GM12801 (cell line): ENCODE measurements at regions not wholly inside any gene's neighbourhood (a gene's known extent, or its start where the extent isn't known, plus 50 kb on each side); places are given as distances from the start of the nearest gene placed in this dataset.

Experiments used
- CTCF ChIP-seq: IDR thresholded peaks from one replicate; pipeline ENCODE4 v1.5.1; 2011; ENCODE audit warnings: control low read depth; ENCODE audit not compliant: insufficient read length; ENCODE audit errors: extremely low read depth

- no peak for TF ChIP-seq CTCF
These were observed 194.2 kb upstream of the NT5E start for GRCh38 chr6:85255661-85256060.

- no peak for TF ChIP-seq CTCF
These were observed 197.3 kb upstream of the NT5E start for GRCh38 chr6:85252552-85252951.

- no peak for TF ChIP-seq CTCF
These were observed 197.8 kb upstream of the NT5E start for GRCh38 chr6:85252085-85252484.

GRCh38 chr6:85251300-85251699, 198.6 kb upstream of the NT5E start:
- no peak for TF ChIP-seq CTCF

- no peak for TF ChIP-seq CTCF
These were observed 199.2 kb upstream of the NT5E start for GRCh38 chr6:85250586-85251220.

- no peak for TF ChIP-seq CTCF
These were observed 204.9 kb upstream of the NT5E start for GRCh38 chr6:85245004-85245403.

GRCh38 chr6:85241498-85242052, 208.3 kb upstream of the NT5E start:
- no peak for TF ChIP-seq CTCF
